GM23338 (cell line): ENCODE measurements at regions not wholly inside any gene's neighbourhood (a gene's known extent, or its start where the extent isn't known, plus 50 kb on each side); places are given as distances from the start of the nearest gene placed in this dataset.

Experiments
- ATAC-seq: fragments of 200-7000 bp; cut with Tn5 transposase; 3 replicates; pipeline ENCODE4 v1.9.1; 2020
- DNase-seq: peaks from one replicate; pipeline ENCODE4 v3.0.0-alpha.2; 2015; ENCODE audit warnings: low spot score
- H2AFZ ChIP-seq: fragments of 200-600 bp; sonication (generic); 2 replicates; pipeline ENCODE4 v1.8.0; 2016; ENCODE audit warnings: antibody characterized with exemption, mild to moderate bottlenecking, moderate library complexity
- H3F3A ChIP-seq: fragments of 200-600 bp; sonication (generic); replicated peaks from 2 replicates; pipeline ENCODE4 v1.8.0; 2017; ENCODE audit warnings: antibody characterized with exemption, mixed run types, low read depth
- H3K27ac ChIP-seq: fragments of 200-600 bp; sonication (generic); 2 replicates; pipeline ENCODE4 v1.6.1; 2016; ENCODE audit warnings: low read depth
- H3K27me3 ChIP-seq: fragments of 200-600 bp; sonication (generic); 2 replicates; pipeline ENCODE4 v1.8.0; 2016; ENCODE audit warnings: mild to moderate bottlenecking, mixed run types, moderate library complexity; ENCODE audit not compliant: insufficient read depth
- H3K36me3 ChIP-seq: fragments of 200-600 bp; sonication (generic); 2 replicates; pipeline ENCODE4 v1.8.0; 2016; ENCODE audit warnings: mild to moderate bottlenecking; ENCODE audit not compliant: insufficient read depth
- H3K4me1 ChIP-seq: fragments of 200-600 bp; sonication (generic); 2 replicates; pipeline ENCODE4 v1.8.0; 2016; ENCODE audit warnings: mild to moderate bottlenecking, moderate library complexity; ENCODE audit not compliant: insufficient read depth
- H3K4me2 ChIP-seq: fragments of 200-600 bp; sonication (generic); 2 replicates; pipeline ENCODE4 v1.7.1; 2017; ENCODE audit warnings: mixed run types
- H3K4me3 ChIP-seq: fragments of 200-600 bp; sonication (generic); 2 replicates; pipeline ENCODE4 v1.6.1; 2016; ENCODE audit warnings: mixed run types
- H3K79me2 ChIP-seq: fragments of 200-600 bp; sonication (generic); replicated peaks from 2 replicates; pipeline ENCODE4 v1.8.0; 2017; ENCODE audit warnings: mild to moderate bottlenecking; ENCODE audit not compliant: insufficient read depth
- H3K9me2 ChIP-seq: fragments of 200-600 bp; sonication (generic); 2 replicates; pipeline ENCODE4 v1.8.0; 2017; ENCODE audit not compliant: insufficient read depth
- H4K20me1 ChIP-seq: fragments of 200-600 bp; sonication (generic); replicated peaks from 2 replicates; pipeline ENCODE4 v1.8.0; 2017; ENCODE audit warnings: mild to moderate bottlenecking; ENCODE audit not compliant: insufficient read depth
- H3K27ac Mint-ChIP-seq: 2 replicates; pipeline ENCODE4 v1.8.0; 2020; ENCODE audit warnings: inconsistent platforms, mild to moderate bottlenecking, moderate library complexity, mixed read lengths
- H3K27me3 Mint-ChIP-seq: 3 replicates; pipeline ENCODE4 v1.8.0; 2022; ENCODE audit warnings: low read depth, mild to moderate bottlenecking, moderate library complexity, mixed read lengths, inconsistent platforms; ENCODE audit not compliant: insufficient read depth, poor library complexity
- H3K36me3 Mint-ChIP-seq: 3 replicates; pipeline ENCODE4 v1.8.0; 2021; ENCODE audit warnings: low read depth, mild to moderate bottlenecking, inconsistent platforms, moderate library complexity, mixed read lengths
- H3K4me1 Mint-ChIP-seq: 3 replicates; pipeline ENCODE4 v1.8.0; 2020; ENCODE audit warnings: mild to moderate bottlenecking, inconsistent platforms, mixed read lengths
- H3K4me3 Mint-ChIP-seq: 3 replicates; pipeline ENCODE4 v1.8.0; 2021; ENCODE audit warnings: moderate library complexity, mild to moderate bottlenecking, inconsistent platforms, mixed read lengths
- H3K9me3 Mint-ChIP-seq: 3 replicates; pipeline ENCODE4 v1.8.0; 2020; ENCODE audit warnings: moderate library complexity, mild to moderate bottlenecking, inconsistent platforms, mixed read lengths
- CREB1 ChIP-seq: fragments of 250-450 bp; sonication (Bioruptor Pico); IDR thresholded peaks from 2 replicates; pipeline ENCODE4 v1.5.0; 2020; ENCODE audit warnings: low read depth, mild to moderate bottlenecking, moderate library complexity
- CTCF ChIP-seq, 2 experiments: fragments of 200-600 bp in 1 of 2; sonication (generic) in 1 of 2; conservative IDR thresholded peaks; 2 replicates each; pipeline versions ENCODE4 v1.5.1 to v1.6.1; 2016 to 2017; ENCODE audit warnings: antibody characterized with exemption in 2 of 2, low read depth in 2 of 2, mild to moderate bottlenecking in 2 of 2, moderate library complexity in 1 of 2
- ETS1 ChIP-seq: IDR thresholded peaks from 2 replicates; pipeline ENCODE4 v1.6.1; 2016; ENCODE audit warnings: antibody characterized with exemption
- EZH2 ChIP-seq: fragments of 200-600 bp; sonication (generic); IDR thresholded peaks from one replicate; pipeline ENCODE4 v1.8.0; 2017; ENCODE audit warnings: antibody characterized with exemption, mild to moderate bottlenecking, low read depth; ENCODE audit not compliant: unreplicated experiment
- EZH2phosphoT487 ChIP-seq: fragments of 200-600 bp; sonication (generic); IDR thresholded peaks from one replicate; pipeline ENCODE4 v1.8.1; 2018; ENCODE audit warnings: antibody characterized with exemption; ENCODE audit not compliant: unreplicated experiment
- JUNB ChIP-seq: IDR thresholded peaks from one replicate; pipeline ENCODE4 v1.6.1; 2016; ENCODE audit warnings: antibody characterized with exemption; ENCODE audit not compliant: unreplicated experiment
- NANOG ChIP-seq: IDR thresholded peaks from 2 replicates; pipeline ENCODE4 v1.6.1; 2016; ENCODE audit warnings: antibody characterized with exemption, borderline replicate concordance
- POLR2AphosphoS5 ChIP-seq: IDR thresholded peaks from 2 replicates; pipeline ENCODE4 v1.6.1; 2016; ENCODE audit warnings: antibody characterized with exemption, low read depth
- REST ChIP-seq: IDR thresholded peaks from one replicate; pipeline ENCODE4 v1.6.1; 2018; ENCODE audit warnings: antibody characterized with exemption; ENCODE audit not compliant: unreplicated experiment
- STAT1 ChIP-seq: IDR thresholded peaks from one replicate; pipeline ENCODE4 v1.6.1; 2016; ENCODE audit warnings: antibody characterized with exemption; ENCODE audit not compliant: unreplicated experiment
- ZNF114 ChIP-seq: fragments of 250-450 bp; sonication (Bioruptor Pico); IDR thresholded peaks from 2 replicates; pipeline ENCODE4 v1.5.0; 2020; ENCODE audit warnings: mild to moderate bottlenecking, moderate library complexity
- ZNF331 ChIP-seq: fragments of 250-450 bp; sonication (Bioruptor Pico); IDR thresholded peaks from 2 replicates; pipeline ENCODE4 v1.5.0; 2020; ENCODE audit warnings: low read depth, mild to moderate bottlenecking, moderate library complexity
- ZNF462 ChIP-seq: fragments of 250-450 bp; sonication (Bioruptor Pico); IDR thresholded peaks from 2 replicates; pipeline ENCODE4 v1.5.0; 2020; ENCODE audit warnings: mild to moderate bottlenecking, moderate library complexity

GRCh38 chr6:134599079-134599478 is 281.2 kb upstream of the SGK1 start:
- no peaks in the 10 kb centered on the region for H3K27me3 ChIP-seq

More at GRCh38 chr6:134599079-134599478, 281.2 kb upstream of the SGK1 start:
- no peak overlapping the region for H3K4me2 ChIP-seq
- H3K27ac ChIP-seq: no peak overlapping the region
- TF ChIP-seq ZNF114 (no peak), JUNB (no peak), CREB1 (CRISPR knock-in tag) (no peak), REST (no peak), CTCF (conservative IDR thresholded peaks at IDR 0.05; ENCODE audit: low read depth in 2 of 2) (no peak), EZH2phosphoT487 (no peak), POLR2AphosphoS5 (no peak), STAT1 (no peak), ETS1 (no peak), ZNF331 (CRISPR knock-in tag) (no peak), ZNF462 (CRISPR knock-in tag) (no peak), EZH2 (no peak), NANOG (no peak)
- H3K4me3 ChIP-seq: no peak overlapping the region
- 0 out of 2 replicates have a peak, but pooled peaks cover 2% of the 10 kb centered on the region for H3K9me2 ChIP-seq
- no peaks in the 10 kb centered on the region for H3K79me2 ChIP-seq
- no peaks in the 10 kb centered on the region; the same call in 1 of the 2 replicates for H3K36me3 ChIP-seq
- H3K27ac Mint-ChIP-seq: no peak overlapping the region
- H3K36me3 Mint-ChIP-seq: peaks cover 16% of the 10 kb centered on the region
- H3F3A ChIP-seq: no peaks in the 10 kb centered on the region
- H3K4me1 ChIP-seq: no peaks in the 10 kb centered on the region
- H3K9me3 Mint-ChIP-seq: peaks cover 26% of the 10 kb centered on the region
- H2AFZ ChIP-seq: no peak overlapping the region
- no peak for DNase-seq
- peaks cover 2% of the 10 kb centered on the region for H3K27me3 Mint-ChIP-seq
- no peak for ATAC-seq
- H3K4me1 Mint-ChIP-seq: no peaks in the 10 kb centered on the region
- H3K4me3 Mint-ChIP-seq: no peak overlapping the region
- H4K20me1 ChIP-seq: no peaks in the 10 kb centered on the region
